Activated CD8-positive, alpha-beta T cell treated with anti-CD3 and anti-CD28 coated beads for 36 hours (primary cell): ENCODE measurements at regions not wholly inside any gene's neighbourhood (a gene's known extent, or its start where the extent isn't known, plus 50 kb on each side); places are given as distances from the start of the nearest gene placed in this dataset.
"Not testable (repeated sequence)": the region's sequence is repeated elsewhere in the genome, so short reads cannot be mapped to it uniquely, and the experiment has no call there.

Experiments used
- ATAC-seq: fragments of 200-7000 bp; cut with Tn5 transposase; one replicate; pipeline ENCODE4 v1.10.0; 2021; ENCODE audit warnings: mild to moderate bottlenecking, moderate library complexity
- CTCF ChIA-PET: fragments of 350-600 bp; sonication (Branson Sonifier 250); formaldehyde crosslinking; loops from one replicate; lab custom pipeline; 2021; ENCODE audit warnings: antibody characterized with exemption; lab: Charles Lee
- POLR2A ChIA-PET: fragments of 350-600 bp; sonication (Branson Sonifier 250); formaldehyde crosslinking; loops from one replicate; lab custom pipeline; 2021; ENCODE audit warnings: antibody characterized with exemption; lab: Charles Lee
- DNase-seq: peaks from one replicate; pipeline ENCODE4 v3.0.0-alpha.2; 2020
- H3K27ac Mint-ChIP-seq: one replicate; pipeline ENCODE4 v1.8.0; 2021; ENCODE audit warnings: mild to moderate bottlenecking, mixed read lengths
- H3K27me3 Mint-ChIP-seq: one replicate; pipeline ENCODE4 v1.8.0; 2021; ENCODE audit warnings: mixed read lengths
- H3K36me3 Mint-ChIP-seq: one replicate; pipeline ENCODE4 v1.8.0; 2021; ENCODE audit warnings: low read depth, mixed read lengths
- H3K4me1 Mint-ChIP-seq: one replicate; pipeline ENCODE4 v1.8.0; 2021; ENCODE audit warnings: low read depth, mixed read lengths
- H3K4me3 Mint-ChIP-seq: one replicate; pipeline ENCODE4 v1.8.0; 2021; ENCODE audit warnings: mild to moderate bottlenecking, moderate library complexity, mixed read lengths
- H3K9me3 Mint-ChIP-seq: one replicate; pipeline ENCODE4 v1.8.0; 2021; ENCODE audit warnings: mixed read lengths
- CTCF ChIP-seq: fragments of 200-600 bp; IDR thresholded peaks from one replicate; pipeline ENCODE4 v1.8.0; 2022; ENCODE audit warnings: antibody characterized with exemption, mild to moderate bottlenecking
- intact Hi-C: fragments of 100-400 bp; cut with micrococcal nuclease; formaldehyde crosslinking; loops from one replicate; pipeline ENCODE4 v1.10.0; 2022

DNA sequence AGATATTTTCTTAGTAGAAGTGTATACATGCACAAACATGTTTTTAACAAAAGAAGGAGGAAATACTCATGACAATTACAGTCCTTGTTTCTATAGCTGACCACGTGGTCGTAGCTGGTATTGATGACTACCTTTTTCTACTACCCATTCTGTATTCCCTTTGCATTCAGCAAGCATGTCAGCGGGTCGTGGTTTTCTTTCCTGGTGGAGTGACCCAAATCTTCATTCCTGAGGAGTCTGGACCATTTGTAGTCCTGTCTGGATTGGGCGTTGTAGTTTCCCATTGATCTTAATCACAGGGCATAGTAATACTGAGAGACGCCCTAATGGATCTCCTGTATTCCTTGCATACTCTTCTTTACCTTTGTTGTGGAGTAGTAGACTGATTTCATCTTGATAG is 472.1 kb upstream of the RGS6 start:
- ChIA-PET CTCF (no interaction called here), POLR2A (no interaction called here)
- no peak overlapping the region for H3K27ac Mint-ChIP-seq
- peaks cover 2% of the 10 kb centered on the region for H3K4me1 Mint-ChIP-seq
- H3K27me3 Mint-ChIP-seq = no peaks in the 10 kb centered on the region
- peaks cover 3% of the 10 kb centered on the region for H3K9me3 Mint-ChIP-seq
- intact Hi-C loops = no loop called here
- H3K4me3 Mint-ChIP-seq = no peak overlapping the region
- H3K36me3 Mint-ChIP-seq = peaks cover 22% of the 10 kb centered on the region
- DNase-seq (no peak), ATAC-seq (no peak)
- TF ChIP-seq CTCF = no peak

DNA sequence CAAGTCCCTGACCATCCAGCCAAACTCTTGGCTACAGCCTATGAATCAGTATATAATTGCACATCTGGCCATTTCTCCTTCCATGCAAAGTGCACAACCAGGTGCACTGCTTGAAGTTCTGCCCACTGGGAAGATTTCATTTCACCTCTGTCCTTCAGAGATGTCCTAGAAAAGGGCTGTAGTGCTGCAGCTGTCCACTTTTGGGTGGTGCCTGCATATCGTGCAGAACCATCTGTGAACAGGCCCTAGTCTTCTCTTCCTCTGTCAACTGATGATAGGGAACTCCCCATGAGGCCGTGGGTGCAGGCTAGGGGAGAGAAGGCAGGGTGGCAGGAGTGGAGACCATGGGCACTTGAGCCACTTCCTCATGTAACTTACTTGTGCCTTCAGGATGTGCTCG is 470.6 kb upstream of the RGS6 start:
- POLR2A ChIA-PET = not testable (repeated sequence)

GRCh38 chr14:71463807-71464206 is 468.4 kb upstream of the RGS6 start:
- ATAC-seq = no peak
- ChIA-PET POLR2A (no interaction called here), CTCF (no interaction called here)
- H3K36me3 Mint-ChIP-seq = peaks cover 30% of the 10 kb centered on the region
- no peaks in the 10 kb centered on the region for H3K4me1 Mint-ChIP-seq
- H3K4me3 Mint-ChIP-seq = no peak overlapping the region
- H3K9me3 Mint-ChIP-seq = peaks cover 9% of the 10 kb centered on the region
- no peaks in the 10 kb centered on the region for H3K27me3 Mint-ChIP-seq
- no peak overlapping the region for H3K27ac Mint-ChIP-seq
- DNase-seq = no peak
- TF ChIP-seq CTCF = no peak
- intact Hi-C loops = no loop called here

More for the DNA sequence above, 470.6 kb upstream of the RGS6 start:
- CTCF ChIA-PET, H3K4me3 Mint-ChIP-seq, H3K4me1 Mint-ChIP-seq, H3K27ac Mint-ChIP-seq, H3K9me3 Mint-ChIP-seq, intact Hi-C loops, ATAC-seq, DNase-seq, H3K27me3 Mint-ChIP-seq: not testable (repeated sequence)
- H3K36me3 Mint-ChIP-seq = peaks cover 26% of the 10 kb centered on the region

- POLR2A ChIA-PET = no interaction called here
- peaks cover 9% of the 10 kb centered on the region for H3K9me3 Mint-ChIP-seq
- CTCF ChIA-PET = no interaction called here
- TF ChIP-seq CTCF = no peak
- no peak overlapping the region for H3K27ac Mint-ChIP-seq
- no peak for DNase-seq
- H3K36me3 Mint-ChIP-seq = peaks cover 30% of the 10 kb centered on the region
- no peak overlapping the region for H3K4me3 Mint-ChIP-seq
- intact Hi-C loops = no loop called here
- no peaks in the 10 kb centered on the region for H3K27me3 Mint-ChIP-seq
- peaks cover 4% of the 10 kb centered on the region for H3K4me1 Mint-ChIP-seq
- ATAC-seq = no peak
Observed at GRCh38 chr14:71464840-71465239, 467.4 kb upstream of the RGS6 start.

- TF ChIP-seq CTCF = no peak
- no peak overlapping the region for H3K27ac Mint-ChIP-seq
- peaks cover 7% of the 10 kb centered on the region for H3K4me1 Mint-ChIP-seq
- CTCF ChIA-PET = no interaction called here
- DNase-seq (no peak), ATAC-seq (no peak)
- intact Hi-C loops = no loop called here
- no peaks in the 10 kb centered on the region for H3K27me3 Mint-ChIP-seq
- POLR2A ChIA-PET = no interaction called here
- peaks cover 9% of the 10 kb centered on the region for H3K9me3 Mint-ChIP-seq
- H3K36me3 Mint-ChIP-seq = peaks cover 30% of the 10 kb centered on the region
- H3K4me3 Mint-ChIP-seq = no peak overlapping the region
Observed at GRCh38 chr14:71465316-71465715, 466.9 kb upstream of the RGS6 start.

GRCh38 chr14:71466251-71466650 is 466.0 kb upstream of the RGS6 start:
- peaks cover 7% of the 10 kb centered on the region for H3K4me1 Mint-ChIP-seq
- no peak for TF ChIP-seq CTCF
- H3K4me3 Mint-ChIP-seq = no peak overlapping the region
- H3K27me3 Mint-ChIP-seq = no peaks in the 10 kb centered on the region
- CTCF ChIA-PET = no interaction called here
- no peak overlapping the region for H3K27ac Mint-ChIP-seq
- peaks cover 9% of the 10 kb centered on the region for H3K9me3 Mint-ChIP-seq
- H3K36me3 Mint-ChIP-seq = peaks cover 23% of the 10 kb centered on the region
- intact Hi-C loops = no loop called here
- DNase-seq (no peak), ATAC-seq (no peak)
- POLR2A ChIA-PET = no interaction called here
